HG03558 (cell line): ENCODE measurements at regions not wholly inside any gene's neighbourhood (a gene's known extent, or its start where the extent isn't known, plus 50 kb on each side); places are given as distances from the start of the nearest gene placed in this dataset.

Experiments
- ATAC-seq: cut with Tn5 transposase; IDR thresholded peaks from one replicate; pipeline ENCODE4 v1.9.1; 2021; ENCODE audit warnings: moderate number of reproducible peaks; ENCODE audit not compliant: unreplicated experiment; ENCODE audit errors: extremely low read depth

GRCh38 chr9:1930245-1930736 lies 84.9 kb upstream of the SMARCA2 start:
- peak; percentile 23 for ATAC-seq

GRCh38 chr9:1938135-1938534 lies 77.0 kb upstream of the SMARCA2 start:
- ATAC-seq = no peak

GRCh38 chr9:1938675-1939170 lies 76.4 kb upstream of the SMARCA2 start:
- peak; percentile 65 for ATAC-seq

GRCh38 chr9:1939466-1939865 lies 75.7 kb upstream of the SMARCA2 start:
- no peak for ATAC-seq

GRCh38 chr9:1939926-1940368 lies 75.2 kb upstream of the SMARCA2 start:
- peak; percentile 43 for ATAC-seq

GRCh38 chr9:1941989-1942388 lies 73.2 kb upstream of the SMARCA2 start:
- ATAC-seq = no peak

GRCh38 chr9:1946526-1947283 lies 68.4 kb upstream of the SMARCA2 start:
- ATAC-seq = no peak

DNA sequence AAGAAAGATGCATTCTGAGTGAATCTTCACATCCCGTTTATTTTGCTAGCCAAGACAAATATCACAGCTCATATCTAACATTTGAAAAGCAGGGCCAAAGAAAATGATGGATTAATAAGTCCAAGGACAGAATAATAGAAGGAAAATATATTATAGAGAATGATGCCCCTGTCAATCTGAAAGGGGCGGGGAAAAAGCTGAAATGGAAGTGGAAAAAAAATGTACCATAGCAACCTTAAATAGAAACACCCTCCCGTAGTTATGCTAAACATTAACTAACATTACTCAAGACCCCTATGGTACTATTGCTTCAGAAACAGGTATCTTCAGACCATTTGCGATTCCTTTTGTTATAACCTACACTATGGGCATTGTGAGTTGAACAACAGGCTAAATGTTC lies 67.7 kb upstream of the SMARCA2 start:
- no peak for ATAC-seq

- no peak for ATAC-seq
These were observed 66.6 kb upstream of the SMARCA2 start for GRCh38 chr9:1948541-1948940.

GRCh38 chr9:1951446-1951845 lies 63.7 kb upstream of the SMARCA2 start:
- no peak for ATAC-seq

GRCh38 chr9:1952001-1952400 lies 63.1 kb upstream of the SMARCA2 start:
- ATAC-seq = no peak

DNA sequence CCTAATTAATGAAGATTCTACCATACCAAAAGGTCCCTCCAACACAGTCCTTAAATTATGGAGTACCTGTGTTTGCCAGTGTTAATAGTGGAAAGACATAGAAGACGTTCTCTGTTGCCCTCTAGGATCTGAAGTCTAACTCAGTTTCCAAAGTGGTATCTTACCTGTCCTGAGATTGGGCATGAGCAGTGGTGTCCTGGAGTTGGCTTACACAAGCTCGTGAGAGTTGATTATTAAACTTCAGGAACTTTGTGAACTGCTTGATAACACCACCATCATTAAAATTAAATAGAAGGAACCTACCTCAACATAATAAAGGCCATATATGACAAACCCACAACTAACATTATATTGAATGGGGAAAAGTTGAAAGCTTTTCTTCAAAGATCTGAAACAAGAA lies 60.9 kb upstream of the SMARCA2 start:
- no peak for ATAC-seq

GRCh38 chr9:1956958-1957357 lies 58.2 kb upstream of the SMARCA2 start:
- no peak for ATAC-seq

GRCh38 chr9:1957856-1958255 lies 57.3 kb upstream of the SMARCA2 start:
- no peak for ATAC-seq

GRCh38 chr9:1959371-1959770 lies 55.8 kb upstream of the SMARCA2 start:
- ATAC-seq = no peak

GRCh38 chr9:1960342-1961042 lies 54.7 kb upstream of the SMARCA2 start:
- ATAC-seq = no peak

GRCh38 chr9:1962122-1962521 lies 53.0 kb upstream of the SMARCA2 start:
- ATAC-seq = no peak

DNA sequence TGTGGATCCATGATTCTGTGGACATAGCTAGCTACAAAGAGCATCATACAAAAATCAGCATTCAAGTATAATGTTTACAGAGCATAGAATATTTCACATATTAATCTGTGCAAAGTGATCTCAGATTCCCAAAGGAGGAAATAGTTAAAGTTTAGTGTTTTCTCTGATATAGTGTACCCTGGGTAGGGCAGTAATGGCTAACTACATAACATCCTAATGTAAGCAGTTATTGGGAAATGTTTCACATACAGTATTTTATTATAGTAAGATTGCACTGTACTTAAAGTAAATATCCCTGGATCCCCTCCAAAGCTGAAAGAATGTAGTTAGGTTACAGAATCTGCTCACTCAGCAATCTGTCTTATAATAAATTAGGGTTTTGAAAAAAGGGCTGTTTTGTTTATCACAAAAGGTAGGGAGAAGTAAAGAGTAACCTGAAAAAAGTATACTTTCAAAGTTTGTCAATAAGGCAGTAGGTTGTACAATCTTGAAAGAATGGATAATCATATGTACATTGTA lies 52.5 kb upstream of the SMARCA2 start:
- no peak for ATAC-seq

GRCh38 chr9:1964093-1964492 lies 51.1 kb upstream of the SMARCA2 start:
- no peak for ATAC-seq
